Esophagus muscularis mucosa (tissue), 4 donors: ENCODE measurements at regions not wholly inside any gene's neighbourhood (a gene's known extent, or its start where the extent isn't known, plus 50 kb on each side); places are given as distances from the start of the nearest gene placed in this dataset.

ENCODE experiments used
- DNase-seq: peaks from one replicate; pipeline ENCODE4 v3.0.0-alpha.2; 2017; ENCODE audit errors: extremely low spot score
- H3K27ac ChIP-seq, 4 donors: fragments of 200-600 bp; sonication (generic); replicated peaks in 1 of 4; 1 replicate in 3 of 4; 2 replicates in 1 of 4; pipeline ENCODE4 v1.5.1; 2016 to 2019; ENCODE audit warnings: mild to moderate bottlenecking in 1 of 4
- H3K27me3 ChIP-seq, 4 donors: fragments of 200-600 bp; sonication (generic); one replicate each; pipeline versions ENCODE4 v1.5.1 to v1.6.0; 2016 to 2019
- H3K36me3 ChIP-seq, 4 donors: fragments of 200-600 bp; sonication (generic); one replicate each; pipeline ENCODE4 v1.5.1; 2016 to 2019
- H3K4me1 ChIP-seq, 4 donors: fragments of 200-600 bp; sonication (generic); one replicate each; pipeline ENCODE4 v1.5.1; 2016 to 2019
- H3K4me3 ChIP-seq, 4 donors: fragments of 200-600 bp; sonication (generic); 1 replicate in 2 of 4; 2 replicates in 2 of 4; pipeline ENCODE4 v1.5.1; 2016 to 2019; ENCODE audit warnings: mild to moderate bottlenecking in 4 of 4, moderate library complexity in 1 of 4
- H3K9me3 ChIP-seq, 4 donors: fragments of 200-600 bp; sonication (generic); 1 replicate in 3 of 4; 2 replicates in 1 of 4; pipeline ENCODE4 v1.5.1; 2016 to 2019
- CTCF ChIP-seq, 3 experiments: fragments of 200-600 bp in 2 of 3; fragments of 450-650 bp in 1 of 3; sonication (generic) in 2 of 3; IDR thresholded peaks; one replicate each; pipeline ENCODE4 v1.5.1; 2017 to 2019; ENCODE audit warnings: antibody characterized with exemption in 3 of 3, mild to moderate bottlenecking in 2 of 3, moderate library complexity in 1 of 3
- EP300 ChIP-seq: sonication (generic); formaldehyde crosslinking; IDR thresholded peaks from one replicate; pipeline ENCODE4 v1.6.1; 2017; ENCODE audit warnings: antibody characterized with exemption
- POLR2A ChIP-seq: fragments of 450-650 bp; IDR thresholded peaks from one replicate; pipeline ENCODE4 v1.6.1; 2017; ENCODE audit warnings: antibody characterized with exemption, moderate library complexity, mild to moderate bottlenecking, low read depth
- POLR2AphosphoS5 ChIP-seq, 2 donors: sonication (generic); formaldehyde crosslinking; IDR thresholded peaks; one replicate each; pipeline ENCODE4 v1.6.1; 2017; ENCODE audit warnings: antibody characterized with exemption in 2 of 2
- WGBS: methylation state at CpG from one replicate; pipeline ENCODE4 v1.1.5; 2018; 5-methylcytosine and 5-hydroxymethylcytosine counted together
- intact Hi-C: fragments of 100-400 bp; cut with DNase I; formaldehyde crosslinking; loops from one replicate; pipeline ENCODE4 v1.15.1; 2023

GRCh38 chr4:24042094-24042493 lies 152.2 kb upstream of the PPARGC1A start:
- H3K27ac ChIP-seq: no peak overlapping the region
- 83% methylated on average over 1 of the region's 1 CpG for WGBS
- TF ChIP-seq POLR2A (no peak), EP300 (no peak), POLR2AphosphoS5 (IDR thresholded peaks at IDR 0.05) (peak in 1 of 2 donors; percentile 52)
- no peaks in the 10 kb centered on the region for H3K36me3 ChIP-seq
- no peaks in the 10 kb centered on the region for H3K9me3 ChIP-seq
- no peaks in the 10 kb centered on the region for H3K27me3 ChIP-seq
- intact Hi-C loops: no loop called here
- no peak for DNase-seq
- H3K4me3 ChIP-seq: no peak overlapping the region
- peaks cover 0 to 15% (median 0%) of the 10 kb centered on the region in 4 donors for H3K4me1 ChIP-seq

GRCh38 chr4:24040811-24041210 lies 151.0 kb upstream of the PPARGC1A start:
- Histone ChIP-seq H3K4me3 (no peak overlapping the region), H3K36me3 (no peaks in the 10 kb centered on the region), H3K4me1 (peaks cover 0 to 15% (median 0%) of the 10 kb centered on the region in 4 donors), H3K27me3 (no peaks in the 10 kb centered on the region), H3K9me3 (no peaks in the 10 kb centered on the region), H3K27ac (no peak overlapping the region)
- intact Hi-C loops: no loop called here
- 60% methylated on average over 3 of the region's 3 CpGs for WGBS
- TF ChIP-seq CTCF (IDR thresholded peaks at IDR 0.05): no peak
- no peak for TF ChIP-seq POLR2A
- no peak for TF ChIP-seq EP300
- no peak for TF ChIP-seq POLR2AphosphoS5 (IDR thresholded peaks at IDR 0.05)
- no peak for DNase-seq

GRCh38 chr4:24033626-24034025 lies 143.8 kb upstream of the PPARGC1A start:
- Histone ChIP-seq H3K4me3 (no peak overlapping the region), H3K27me3 (no peaks in the 10 kb centered on the region), H3K9me3 (no peaks in the 10 kb centered on the region), H3K4me1 (no peaks in the 10 kb centered on the region), H3K36me3 (no peaks in the 10 kb centered on the region), H3K27ac (no peak overlapping the region)
- DNase-seq: no peak
- intact Hi-C loops: no loop called here
- no peak for TF ChIP-seq POLR2A
- TF ChIP-seq CTCF (IDR thresholded peaks at IDR 0.05): no peak
- TF ChIP-seq EP300: no peak
- no peak for TF ChIP-seq POLR2AphosphoS5 (IDR thresholded peaks at IDR 0.05)
- WGBS: 84% methylated on average over 5 of the region's 5 CpGs

- Histone ChIP-seq H3K4me3 (no peak overlapping the region), H3K27ac (no peak overlapping the region), H3K4me1 (no peaks in the 10 kb centered on the region), H3K27me3 (no peaks in the 10 kb centered on the region), H3K9me3 (no peaks in the 10 kb centered on the region), H3K36me3 (no peaks in the 10 kb centered on the region)
- no peak for DNase-seq
- WGBS: 85% methylated on average over 2 of the region's 2 CpGs
- TF ChIP-seq CTCF (IDR thresholded peaks at IDR 0.05): peak in 1 of 3 experiments; percentile 22
- no peak for TF ChIP-seq EP300
- intact Hi-C loops: no loop called here
Measured at GRCh38 chr4:24032371-24032989, 142.6 kb upstream of the PPARGC1A start.

GRCh38 chr4:24026596-24026995 lies 136.7 kb upstream of the PPARGC1A start:
- H3K4me1 ChIP-seq: peaks cover 0 to 22% (median 15%) of the 10 kb centered on the region in 4 donors
- 82% methylated on average over 4 of the region's 4 CpGs for WGBS
- TF ChIP-seq EP300 (no peak), POLR2A (no peak), CTCF (IDR thresholded peaks at IDR 0.05) (no peak), POLR2AphosphoS5 (IDR thresholded peaks at IDR 0.05) (no peak)
- no peak for DNase-seq
- H3K36me3 ChIP-seq: no peaks in the 10 kb centered on the region
- no peaks in the 10 kb centered on the region for H3K27me3 ChIP-seq
- intact Hi-C loops: no loop called here
- H3K27ac ChIP-seq: no peak overlapping the region
- no peaks in the 10 kb centered on the region for H3K9me3 ChIP-seq
- no peak overlapping the region for H3K4me3 ChIP-seq
